M059J (cell line): ENCODE measurements at regions not wholly inside any gene's neighbourhood (a gene's known extent, or its start where the extent isn't known, plus 50 kb on each side); places are given as distances from the start of the nearest gene placed in this dataset.
A peak's percentile ranks its signal among the peaks of the same experiment; 100 is the strongest.

Source experiments
- DNase-seq: peaks from one replicate; pipeline ENCODE4 v3.0.0-alpha.2; 2012; ENCODE audit warnings: low read depth

DNA sequence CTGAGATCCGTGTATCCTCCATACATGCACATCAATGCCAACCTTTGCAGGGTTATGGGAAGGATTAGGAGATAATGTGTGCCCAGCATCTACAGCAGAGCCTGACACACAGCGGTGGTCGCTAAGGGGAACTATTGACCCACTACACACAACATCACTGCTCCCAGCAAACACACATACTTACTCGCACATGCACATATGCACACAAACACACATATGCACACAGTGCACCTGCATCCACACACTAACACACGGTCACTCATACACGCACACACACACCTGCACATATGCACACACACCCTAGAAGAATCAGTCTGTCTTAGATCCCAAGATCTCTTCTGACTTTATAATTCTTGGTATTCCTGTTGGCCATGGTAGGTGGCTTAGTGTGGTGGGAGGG lies 118.3 kb downstream of the GYPC start:
- DNase-seq: no peak

DNA sequence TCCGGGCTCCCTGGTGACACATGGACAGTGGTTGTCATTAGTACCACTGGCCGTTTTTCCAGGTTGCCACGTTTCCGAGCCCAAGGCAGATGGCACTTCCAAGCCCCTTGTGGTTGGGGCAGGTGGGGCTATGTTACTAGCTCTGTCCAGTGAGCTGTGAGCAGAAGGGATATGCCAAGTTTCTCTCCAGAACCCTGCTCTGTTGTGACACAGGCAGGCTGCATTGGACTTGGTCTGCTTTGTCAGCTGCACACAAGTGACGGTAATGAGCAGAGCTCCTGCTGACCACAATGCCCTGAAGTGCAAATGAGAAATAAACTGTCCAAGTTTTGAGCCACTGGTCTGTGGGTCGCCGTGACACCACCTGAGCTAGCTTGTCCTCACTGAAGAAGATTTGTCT lies 118.8 kb downstream of the GYPC start:
- DNase-seq: no peak

DNA sequence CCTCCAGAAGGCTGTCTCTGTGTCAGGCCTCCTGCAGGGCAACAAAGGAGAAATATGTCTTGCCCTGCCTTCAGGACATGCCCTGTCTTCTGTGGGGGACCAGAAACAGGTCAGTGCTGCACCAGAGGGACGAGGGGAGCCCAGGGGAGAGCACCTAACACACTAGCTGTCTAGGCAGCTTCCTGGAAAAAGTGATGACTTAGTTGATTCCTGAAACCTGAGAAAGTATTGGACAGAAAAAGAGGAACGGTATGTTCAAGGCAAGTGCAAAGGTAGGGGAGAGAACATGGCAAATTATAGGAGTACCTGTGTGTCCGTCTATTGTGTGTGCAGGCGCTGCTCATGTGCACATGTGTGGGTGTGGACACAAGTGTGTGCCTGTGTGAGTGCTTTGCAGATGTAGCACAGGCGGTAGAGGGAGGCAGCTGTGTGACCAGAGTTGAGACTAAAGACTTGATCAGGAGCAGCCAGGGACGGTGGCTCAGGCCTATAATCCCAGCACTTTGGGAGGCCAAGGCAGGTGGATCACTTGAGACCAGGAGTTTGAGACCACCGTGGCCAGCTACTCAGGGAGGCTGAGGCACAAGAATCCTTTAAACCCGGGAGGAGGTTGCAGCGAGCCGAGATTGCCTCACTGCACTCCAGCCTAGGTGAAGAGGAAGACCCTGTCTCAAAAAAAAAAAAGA lies 119.5 kb downstream of the GYPC start:
- no peak for DNase-seq

DNA sequence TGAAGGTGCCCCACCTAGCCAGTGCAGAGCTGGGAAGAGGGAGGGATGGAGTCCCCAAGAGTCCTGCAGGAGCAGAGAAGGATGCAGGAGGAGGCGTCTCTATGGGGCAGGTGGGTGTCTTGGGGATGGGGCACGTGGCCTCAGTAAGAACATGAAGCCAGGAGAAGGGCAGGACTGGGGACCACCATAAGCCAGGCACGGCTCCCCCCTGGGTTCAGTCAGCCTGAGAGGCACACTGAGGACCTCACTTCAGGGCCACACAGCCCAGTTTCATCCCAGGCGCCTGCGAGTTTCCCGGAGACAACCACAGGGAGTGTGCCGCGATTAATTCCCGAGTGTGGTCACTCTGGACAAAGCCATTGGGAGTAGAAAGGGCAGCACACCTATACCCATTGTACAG lies 120.3 kb downstream of the GYPC start:
- DNase-seq: no peak

- peak; percentile 47 for DNase-seq
Measured at GRCh38 chr2:126776692-126777619, 121.0 kb downstream of the GYPC start.

GRCh38 chr2:126777620-126777978 lies 121.1 kb upstream of the TEX51 start:
- DNase-seq: no peak

DNA sequence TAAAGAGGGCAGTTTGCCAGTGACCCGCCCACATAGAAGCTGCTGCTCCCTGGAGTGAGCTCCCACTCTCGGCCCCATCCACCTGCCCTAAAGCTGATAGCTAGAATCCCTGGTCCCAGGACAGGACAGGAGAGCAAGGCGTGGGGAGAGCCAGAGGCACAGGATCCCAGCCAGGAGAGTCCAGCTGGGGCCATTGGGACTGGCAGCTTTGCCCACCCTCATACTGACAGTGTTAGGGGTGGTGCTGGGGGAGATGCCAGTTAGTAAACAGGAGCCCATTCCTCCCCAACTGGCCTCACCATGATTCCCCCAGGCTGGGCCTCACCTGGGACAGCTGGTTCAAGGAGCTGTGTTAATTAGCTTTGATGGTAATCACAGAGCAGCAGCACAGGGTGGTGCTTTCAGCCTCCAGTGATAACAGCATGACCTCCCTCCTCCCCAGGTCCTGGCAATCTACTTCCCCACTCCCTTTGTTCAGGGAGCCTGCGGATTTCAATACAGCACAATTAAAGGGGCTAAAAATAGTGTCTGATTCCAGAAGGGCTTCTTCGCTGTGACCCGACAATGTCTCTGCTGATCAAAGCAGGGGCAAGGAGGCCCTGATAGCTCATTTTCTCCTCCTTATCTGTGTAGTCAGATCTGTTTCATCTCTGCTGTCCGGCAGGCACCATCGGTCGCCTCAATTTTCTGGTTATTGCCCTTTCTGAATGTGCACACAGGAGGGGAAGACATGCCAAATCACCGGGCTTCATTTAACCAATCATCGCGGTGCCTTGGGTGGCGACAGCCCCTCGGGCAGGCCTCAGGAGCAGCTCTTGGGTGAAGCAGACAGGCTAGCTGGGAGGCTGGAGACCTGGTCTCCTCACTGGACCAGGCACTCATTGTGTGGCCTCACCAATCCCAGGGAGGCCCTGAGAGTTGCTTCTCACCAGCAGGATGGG lies 119.9 kb upstream of the TEX51 start:
- no peak for DNase-seq

DNA sequence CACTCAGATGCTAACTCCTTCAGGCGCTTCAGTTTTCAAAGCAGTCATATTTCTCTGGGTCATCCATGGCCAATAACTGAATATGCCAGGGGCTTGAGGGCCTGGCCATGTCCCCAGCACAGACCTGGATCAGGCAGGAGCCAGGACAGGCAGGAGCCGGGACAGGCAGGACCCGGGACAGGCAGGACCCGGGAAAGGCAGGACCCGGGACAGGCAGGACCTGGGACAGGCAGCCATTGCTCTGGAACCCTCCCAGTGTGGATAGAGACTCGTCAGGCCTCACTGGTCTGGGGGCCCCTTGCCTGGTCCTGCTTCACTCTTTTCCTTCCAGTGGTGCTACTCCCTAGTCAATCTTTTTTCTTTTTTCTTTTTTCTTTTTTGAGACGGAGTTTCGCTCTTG lies 117.5 kb upstream of the TEX51 start:
- DNase-seq: no peak

DNA sequence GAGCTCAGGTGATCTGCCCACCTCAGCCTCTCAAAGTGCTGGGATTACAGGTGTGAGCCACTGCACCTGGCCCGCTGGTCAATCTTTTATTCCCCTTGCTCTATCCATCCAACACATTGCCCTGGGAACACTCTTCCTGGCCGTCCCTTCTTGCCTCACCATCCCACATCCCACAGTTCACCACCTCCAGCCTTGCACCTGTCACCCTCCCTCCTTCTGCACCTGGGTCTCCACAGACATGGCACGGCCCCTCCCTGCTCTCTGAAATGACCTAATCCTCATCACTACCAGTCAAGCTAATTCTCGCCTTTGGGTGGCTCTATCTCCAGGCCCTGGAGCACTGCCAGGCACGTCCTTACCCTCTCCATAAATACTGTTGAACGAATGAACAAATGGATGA lies 116.9 kb upstream of the TEX51 start:
- no peak for DNase-seq

DNA sequence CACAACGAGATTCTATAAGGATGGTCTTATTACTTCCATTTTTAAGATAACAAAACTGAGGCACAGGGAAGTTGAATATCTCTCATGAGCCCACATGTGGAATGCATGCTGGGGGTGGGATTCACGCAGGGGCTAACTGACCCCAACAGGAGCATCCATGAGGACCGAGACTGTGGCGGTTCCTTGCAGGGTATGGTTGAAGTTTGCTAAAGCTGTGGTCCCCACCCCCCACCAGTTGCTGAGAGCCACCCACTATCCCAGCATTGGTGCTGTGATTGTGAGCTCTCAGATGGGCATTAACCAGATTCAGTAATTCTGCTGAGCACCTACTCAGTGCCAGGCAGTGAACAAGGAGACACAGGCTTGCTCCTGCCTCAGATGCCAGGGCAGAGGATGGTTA lies 116.0 kb upstream of the TEX51 start:
- no peak for DNase-seq

GRCh38 chr2:126783341-126783740 lies 115.3 kb upstream of the TEX51 start:
- DNase-seq: no peak

DNA sequence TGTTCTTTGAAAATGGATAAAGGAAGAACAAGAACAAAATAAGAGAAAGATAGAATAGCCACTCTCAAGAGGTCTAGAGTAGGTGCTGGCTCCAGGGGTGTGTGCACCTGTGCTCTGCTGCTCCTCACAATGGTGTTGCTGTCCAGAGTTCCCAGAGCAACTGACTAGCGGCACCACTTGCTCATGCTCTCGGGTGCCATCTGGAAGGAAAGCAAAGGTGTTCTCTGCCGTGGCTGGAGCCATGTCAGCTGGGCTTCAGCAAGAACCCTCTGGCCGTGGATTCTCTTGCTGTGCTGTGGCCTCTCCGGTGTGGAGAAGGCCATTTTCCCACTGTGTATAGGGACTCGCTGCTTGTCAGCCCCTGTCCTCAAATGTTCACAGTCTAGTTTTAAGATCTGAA lies 114.6 kb upstream of the TEX51 start:
- DNase-seq: no peak

GRCh38 chr2:126784621-126785020 lies 114.1 kb upstream of the TEX51 start:
- DNase-seq: no peak

GRCh38 chr2:126785236-126785635 lies 113.5 kb upstream of the TEX51 start:
- DNase-seq: no peak

GRCh38 chr2:126785862-126786261 lies 112.8 kb upstream of the TEX51 start:
- no peak for DNase-seq

GRCh38 chr2:126786765-126787164 lies 111.9 kb upstream of the TEX51 start:
- DNase-seq: no peak

DNA sequence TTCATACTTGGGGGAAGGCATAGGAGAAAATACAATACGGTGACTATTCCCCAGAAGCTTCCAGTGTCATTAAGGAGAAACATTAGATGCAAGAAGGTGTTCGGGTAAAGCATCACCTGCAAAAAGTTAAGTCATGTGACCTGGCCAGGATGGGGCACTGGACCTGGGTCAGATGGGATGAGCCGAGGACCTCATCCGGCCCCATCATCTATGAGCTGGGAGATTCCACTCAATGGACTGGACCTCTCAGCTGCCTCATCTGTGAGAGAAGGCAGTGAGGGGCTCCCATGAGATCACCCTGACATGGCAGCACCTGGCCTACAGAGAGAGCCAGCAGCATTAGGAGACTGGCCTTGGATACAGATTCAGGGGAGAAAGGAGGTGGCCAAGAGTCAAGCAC lies 111.4 kb upstream of the TEX51 start:
- no peak for DNase-seq

DNA sequence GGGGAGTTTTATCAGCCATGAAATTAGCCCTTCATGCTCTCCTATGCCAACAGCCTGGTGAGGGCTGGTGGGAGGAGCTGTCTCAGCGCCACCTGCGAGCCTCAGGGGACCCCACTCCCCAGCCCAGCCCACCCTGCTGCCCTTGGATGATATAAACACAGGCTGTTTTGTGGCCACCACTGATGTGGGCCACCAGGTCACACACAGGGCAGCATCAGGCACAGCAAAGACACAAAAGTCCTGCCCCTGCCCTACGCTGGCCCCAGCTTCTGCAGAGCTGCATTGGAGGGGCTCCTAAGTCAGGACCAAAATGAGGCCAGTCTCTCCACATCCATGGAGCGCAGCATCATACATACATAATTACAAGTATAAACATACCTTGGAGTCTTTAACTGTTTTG lies 110.6 kb upstream of the TEX51 start:
- DNase-seq: no peak

DNA sequence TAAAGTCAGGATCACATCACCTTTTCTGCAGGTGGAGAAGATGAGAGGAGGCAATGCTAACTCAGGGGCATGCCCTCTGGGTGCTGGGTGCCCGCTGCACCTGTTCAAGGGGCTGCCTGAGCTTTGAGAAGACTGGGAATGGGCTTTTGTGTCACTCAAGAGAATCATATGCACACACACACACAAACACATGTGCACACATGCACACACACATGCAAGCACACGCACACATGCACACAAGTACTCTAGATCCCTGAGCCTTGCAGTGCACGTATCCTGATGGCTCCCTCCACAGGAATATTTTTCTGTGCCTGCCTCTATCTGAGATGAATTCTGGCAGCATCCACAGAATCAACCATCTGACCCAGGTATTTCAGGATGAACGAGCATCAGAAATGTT lies 110.0 kb upstream of the TEX51 start:
- DNase-seq: no peak

DNA sequence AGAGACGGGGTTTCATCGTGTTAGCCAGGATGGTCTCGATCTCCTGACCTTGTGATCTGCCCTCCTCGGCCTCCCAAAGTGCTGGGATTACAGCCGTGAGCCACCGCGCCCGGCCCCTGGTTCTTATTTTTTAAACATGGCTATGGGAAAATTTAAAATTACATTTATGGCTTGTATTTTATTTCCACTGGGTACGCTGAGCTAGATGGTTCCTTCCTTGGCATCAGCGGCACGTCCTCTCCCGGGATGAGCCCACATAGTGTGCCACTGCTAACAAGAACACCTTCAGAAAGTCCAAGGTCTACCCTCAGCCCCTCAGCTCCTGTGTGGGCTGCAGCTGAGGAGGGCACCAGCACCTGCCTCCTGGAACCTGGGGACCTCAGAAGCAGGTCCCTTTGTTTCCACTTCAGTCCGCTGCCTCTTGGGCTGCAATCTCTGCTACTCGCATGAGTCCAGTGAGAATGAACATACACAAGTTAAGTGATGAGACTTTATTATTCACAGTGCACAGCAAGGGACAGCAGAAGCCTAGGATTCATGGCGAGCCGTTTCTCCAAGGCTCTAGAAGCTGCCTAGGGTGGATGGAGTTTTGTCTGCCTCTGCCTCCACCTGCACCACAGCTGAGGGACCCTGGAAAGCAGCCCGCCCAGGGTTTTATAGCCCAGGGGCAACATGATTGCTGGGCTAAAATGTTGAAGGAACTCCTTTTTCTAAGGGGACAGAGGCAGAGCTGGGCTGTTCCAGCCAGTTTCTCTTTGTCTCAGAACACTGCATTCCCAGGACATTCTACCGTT lies 107.5 kb upstream of the TEX51 start:
- no peak for DNase-seq

- no peak for DNase-seq
Measured at GRCh38 chr2:126792186-126792585, 106.5 kb upstream of the TEX51 start.
